HG02885 (cell line): ENCODE measurements at regions not wholly inside any gene's neighbourhood (a gene's known extent, or its start where the extent isn't known, plus 50 kb on each side); places are given as distances from the start of the nearest gene placed in this dataset.

Experiments
- ATAC-seq: cut with Tn5 transposase; IDR thresholded peaks from one replicate; pipeline ENCODE4 v1.9.1; 2021; ENCODE audit warnings: mild to moderate bottlenecking; ENCODE audit not compliant: unreplicated experiment, poor library complexity

GRCh38 chr9:118609355-118610044, 759.7 kb downstream of the BRINP1 start:
- ATAC-seq, result no peak

DNA sequence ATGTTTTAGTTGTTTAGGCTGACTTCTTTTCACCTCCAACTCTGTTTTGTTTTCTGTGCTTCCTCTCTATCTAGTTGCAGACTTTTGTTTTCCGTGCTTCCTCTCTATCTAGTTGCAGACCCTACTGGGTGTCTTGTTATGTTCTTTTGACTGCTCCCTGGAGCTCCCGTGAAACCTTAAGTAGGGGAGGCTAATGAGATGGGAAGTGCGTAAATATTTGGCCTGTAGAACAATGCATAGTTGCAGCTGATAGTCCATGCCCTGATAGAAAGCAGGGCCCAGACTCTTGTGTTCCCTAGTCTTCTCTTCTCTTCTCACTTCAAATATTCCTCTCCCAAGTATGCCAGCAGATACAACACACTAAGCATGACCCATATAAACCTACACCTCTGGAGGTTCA, 757.0 kb downstream of the BRINP1 start:
- ATAC-seq, result no peak

DNA sequence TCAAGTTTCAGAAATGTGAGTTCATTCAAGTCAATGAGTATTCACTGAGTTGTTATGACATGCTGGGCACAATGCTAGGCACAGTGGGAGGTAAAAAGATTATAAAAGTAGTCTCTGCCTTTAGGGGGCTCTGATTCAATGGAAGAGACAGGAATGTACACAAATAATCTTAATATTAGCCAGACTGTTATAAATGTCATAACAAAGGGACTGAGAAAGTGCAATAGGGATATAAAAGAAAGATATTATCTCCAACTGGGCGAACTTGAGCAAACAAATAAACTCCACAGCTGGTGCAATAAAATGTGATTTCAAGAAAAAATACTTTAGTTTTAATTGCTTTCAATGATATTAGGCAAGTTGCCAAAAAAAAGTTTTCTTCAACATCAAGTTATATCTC, 755.2 kb downstream of the BRINP1 start:
- no peak for ATAC-seq

DNA sequence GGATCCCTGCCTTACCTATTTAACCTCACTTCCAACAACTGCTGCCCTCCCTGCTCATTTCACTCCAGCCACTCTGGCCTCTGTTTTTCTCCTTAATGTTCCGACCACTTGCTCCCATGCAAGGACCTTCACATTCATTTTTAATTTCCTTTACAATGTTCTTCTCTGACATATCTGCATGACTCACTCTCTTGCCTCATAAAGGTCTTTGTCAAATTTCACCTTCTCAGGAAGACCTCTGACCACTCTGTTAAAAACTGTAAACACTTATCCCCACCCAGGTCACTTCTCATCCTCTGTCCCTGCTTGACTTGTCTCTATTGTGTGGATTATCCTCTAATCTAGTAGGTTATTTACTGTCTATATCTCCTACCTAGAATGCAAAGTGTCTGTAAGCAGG, 751.2 kb downstream of the BRINP1 start:
- no peak for ATAC-seq

DNA sequence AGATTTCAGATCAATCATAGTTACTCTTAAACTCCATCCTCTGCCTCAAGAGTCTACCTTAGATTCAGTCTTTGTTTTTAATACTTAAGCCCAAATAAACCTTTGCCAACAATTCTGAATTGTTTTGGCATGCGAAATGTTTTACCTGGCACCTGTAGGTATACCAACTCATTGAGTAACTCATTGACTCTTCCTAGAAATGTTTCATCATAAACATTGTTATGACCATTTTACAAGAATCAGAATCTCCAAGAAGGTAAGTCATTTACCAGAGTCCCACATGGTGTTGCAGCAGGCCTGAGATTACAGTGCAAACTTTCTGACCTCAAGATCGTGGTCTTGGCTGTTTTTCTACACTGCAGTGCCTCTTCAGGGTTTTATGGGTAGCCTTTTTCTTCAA, 750.4 kb downstream of the BRINP1 start:
- no peak for ATAC-seq

DNA sequence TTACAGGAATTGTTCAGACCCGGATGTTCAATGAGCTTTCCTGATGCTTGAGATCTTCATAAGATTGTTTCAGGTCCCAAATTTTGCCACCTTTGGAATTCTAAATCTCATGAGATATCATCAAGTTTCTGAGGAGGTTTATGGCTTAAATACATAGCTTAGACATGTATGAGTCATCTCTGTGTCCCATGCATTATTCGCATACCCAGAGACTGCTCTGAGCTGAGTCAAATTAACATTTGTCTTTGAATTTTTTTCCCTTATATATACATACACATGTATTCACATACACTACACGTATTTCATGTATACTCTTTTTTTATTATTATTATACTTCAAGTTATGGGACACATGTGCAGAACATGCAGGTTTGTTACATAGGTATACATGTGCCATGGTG, 744.6 kb downstream of the BRINP1 start:
- no peak for ATAC-seq

GRCh38 chr9:118630079-118630478, 739.2 kb downstream of the BRINP1 start:
- ATAC-seq, result no peak

DNA sequence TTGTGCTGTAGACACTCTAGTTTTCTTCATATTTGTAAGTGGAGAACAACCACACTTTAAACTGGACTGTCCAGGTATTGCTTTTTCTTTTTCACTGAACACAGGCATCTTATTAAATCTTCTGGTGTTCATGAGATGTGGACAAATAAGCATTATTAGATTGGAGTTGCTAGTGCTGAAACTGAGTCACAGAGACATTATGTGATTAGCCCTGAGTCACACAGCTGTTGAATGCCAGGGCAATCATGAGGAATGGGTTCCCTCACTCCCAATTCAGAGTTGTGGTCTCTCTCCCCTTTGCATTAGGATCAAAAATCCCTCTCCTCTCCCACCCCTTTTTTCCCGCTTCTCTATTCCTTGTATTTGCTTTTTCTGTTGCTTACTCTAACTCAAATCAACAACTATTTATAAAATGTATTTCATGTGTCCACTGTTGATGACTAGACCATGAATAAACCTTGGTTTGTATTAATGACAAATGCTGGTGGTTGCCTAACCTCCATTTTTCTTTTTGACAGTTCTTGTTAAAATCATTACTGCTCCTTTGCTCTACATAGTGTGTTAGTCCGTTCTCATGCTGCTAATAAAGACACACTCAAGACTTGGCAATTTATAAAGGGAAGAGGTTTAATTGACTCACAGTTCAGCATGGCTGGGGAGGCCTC, 738.2 kb downstream of the BRINP1 start:
- ATAC-seq, result no peak

- ATAC-seq, result no peak
Measured at GRCh38 chr9:118631956-118632355, 737.3 kb downstream of the BRINP1 start.

- no peak for ATAC-seq
Measured at GRCh38 chr9:118635416-118635815, 733.8 kb downstream of the BRINP1 start.

- no peak for ATAC-seq
Measured at GRCh38 chr9:118637681-118638080, 731.6 kb downstream of the BRINP1 start.

DNA sequence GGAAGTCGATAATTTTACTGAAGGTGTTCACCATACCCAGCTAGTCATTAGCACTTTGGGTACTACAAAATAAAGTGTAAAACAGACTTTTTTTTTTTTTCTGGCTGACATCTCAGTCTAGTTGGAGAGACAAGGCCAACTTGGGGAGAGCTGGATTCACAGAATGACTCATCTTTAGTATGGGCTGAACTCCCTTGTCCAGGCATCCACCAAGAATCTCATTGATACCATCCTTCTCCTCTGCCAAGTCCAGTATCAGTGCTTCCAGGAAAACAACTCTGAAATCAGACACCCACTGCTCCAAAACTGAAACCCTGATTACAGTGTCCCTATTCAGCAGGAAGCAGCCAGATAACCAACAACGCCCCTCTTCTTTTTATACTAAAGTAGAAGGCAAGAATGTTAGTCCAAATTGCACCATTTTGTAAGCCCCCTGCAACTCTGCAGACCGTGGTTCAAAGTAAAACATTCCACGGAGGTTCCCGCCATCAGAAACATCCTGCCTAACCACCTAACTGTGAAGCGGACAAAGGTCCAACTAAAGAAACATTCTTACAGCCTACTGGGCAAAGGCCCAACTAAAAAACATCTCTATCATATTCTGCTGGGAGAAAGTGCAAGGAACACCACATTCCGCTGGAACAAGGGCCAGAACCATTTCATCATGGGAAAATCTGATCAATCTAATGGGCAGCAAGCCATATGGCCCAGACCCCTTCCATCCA, 728.2 kb downstream of the BRINP1 start:
- no peak for ATAC-seq

DNA sequence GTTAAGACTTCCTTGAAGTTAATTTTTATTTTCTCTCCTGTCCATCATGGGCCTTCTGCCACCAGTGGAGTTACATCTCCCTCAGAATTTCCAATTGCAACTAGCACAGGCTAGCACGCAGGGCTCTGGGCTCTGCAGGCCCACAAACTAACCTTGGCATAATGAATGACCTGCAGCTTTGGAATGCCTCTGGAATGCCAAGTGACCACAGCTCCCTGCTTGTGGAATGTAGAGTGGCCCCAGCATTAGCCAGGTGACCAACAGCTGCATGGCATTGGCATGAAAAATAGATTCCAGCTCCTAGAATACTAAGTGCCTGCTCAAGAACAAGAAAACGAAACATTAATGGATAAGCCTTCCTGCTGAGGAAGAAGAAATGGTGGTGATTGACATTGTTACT, 726.1 kb downstream of the BRINP1 start:
- ATAC-seq, result no peak

DNA sequence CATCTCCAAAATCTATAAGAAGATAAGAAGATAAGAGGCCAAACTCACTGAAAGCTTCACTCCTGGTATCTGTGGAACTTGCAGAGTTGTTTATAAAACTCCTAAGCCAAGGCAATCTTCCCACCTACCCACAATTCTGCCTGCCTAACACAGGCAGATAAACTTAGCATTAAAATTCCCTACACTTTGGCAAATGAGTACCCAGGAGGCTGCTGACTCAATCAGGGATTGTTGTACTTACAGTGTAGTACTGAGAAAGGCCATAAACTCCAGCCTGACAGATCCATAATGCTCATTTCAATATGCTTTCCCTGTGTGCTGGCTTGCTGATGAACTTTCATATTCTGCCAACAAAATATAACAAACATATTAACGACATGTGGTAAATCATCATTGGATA, 725.2 kb downstream of the BRINP1 start:
- no peak for ATAC-seq

GRCh38 chr9:118647331-118647730, 721.9 kb downstream of the BRINP1 start:
- no peak for ATAC-seq

GRCh38 chr9:118650417-118650816, 718.8 kb downstream of the BRINP1 start:
- no peak for ATAC-seq

DNA sequence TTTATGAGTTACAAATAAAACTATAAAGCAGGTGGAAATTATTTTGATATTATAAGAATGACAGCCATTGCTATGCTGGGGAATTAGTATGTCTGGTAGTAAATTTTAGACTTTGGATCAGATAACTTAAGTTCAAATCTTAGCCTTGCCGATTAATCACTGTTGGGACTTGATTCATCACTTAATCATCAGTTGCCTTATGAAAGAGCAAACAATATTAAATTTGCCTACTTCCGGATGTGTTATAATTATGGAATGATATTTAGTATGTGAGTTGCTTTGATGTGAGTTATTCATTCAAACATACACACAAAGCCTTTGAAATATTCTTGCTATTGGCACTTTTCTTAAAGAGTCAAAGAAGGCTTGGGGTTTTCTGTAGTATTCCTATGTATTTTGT, 717.7 kb downstream of the BRINP1 start:
- no peak for ATAC-seq

DNA sequence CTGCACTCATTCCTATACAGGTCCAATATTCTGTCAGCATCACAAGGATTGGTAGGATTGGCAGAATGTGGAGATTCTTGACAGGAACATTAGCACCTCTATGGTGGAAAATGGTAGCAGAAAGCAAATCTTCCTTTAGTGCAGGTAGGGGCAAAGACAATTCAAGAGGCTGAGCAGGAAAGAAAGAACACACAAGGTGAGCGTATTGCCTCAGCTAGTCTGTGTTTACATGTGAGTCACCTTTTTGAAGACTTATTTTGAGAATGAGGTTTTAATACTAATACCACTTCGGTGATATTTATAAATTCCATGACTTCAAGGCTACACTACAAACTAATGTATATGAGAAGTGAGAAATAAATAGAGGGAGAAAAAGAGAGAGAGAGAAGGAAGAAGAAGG, 717.0 kb downstream of the BRINP1 start:
- ATAC-seq, result no peak

- ATAC-seq, result no peak
Measured at GRCh38 chr9:118652912-118653311, 716.3 kb downstream of the BRINP1 start.

- ATAC-seq, result no peak
Measured at GRCh38 chr9:118659011-118659410, 710.2 kb downstream of the BRINP1 start.

DNA sequence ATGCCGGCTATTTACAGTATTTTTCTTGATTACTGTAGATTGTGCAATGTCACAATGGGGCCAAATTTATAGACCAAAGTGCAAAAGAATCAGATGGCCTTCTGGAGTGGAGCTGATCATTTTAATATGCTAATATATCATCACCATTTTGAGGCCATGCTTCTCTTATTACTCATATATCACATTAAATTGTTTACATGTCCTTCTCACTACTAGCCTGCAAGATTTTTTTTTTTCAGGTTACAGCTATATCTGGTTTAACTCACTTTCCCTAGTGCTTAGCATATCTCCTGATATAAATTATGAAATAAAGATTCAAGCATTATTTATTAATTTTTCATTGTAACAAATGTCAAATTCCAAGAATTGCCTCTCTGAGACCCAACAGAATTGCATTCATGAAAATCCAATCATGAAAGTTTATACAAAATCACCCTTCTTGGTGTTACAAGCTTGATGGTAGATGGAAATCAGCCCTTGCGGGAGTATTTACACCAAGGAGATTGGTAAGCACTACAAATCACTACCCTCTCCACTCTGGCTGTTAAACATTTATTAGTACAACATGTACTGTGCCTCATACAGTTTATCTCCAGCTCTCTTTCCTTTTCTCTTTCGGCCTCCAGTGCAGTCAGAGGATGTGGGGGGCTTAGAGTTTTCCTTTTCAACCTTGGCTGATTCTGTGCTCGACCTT, 703.9 kb downstream of the BRINP1 start:
- ATAC-seq, result no peak
